Spleen (tissue), 7 donors: ENCODE measurements at regions not wholly inside any gene's neighbourhood (a gene's known extent, or its start where the extent isn't known, plus 50 kb on each side); places are given as distances from the start of the nearest gene placed in this dataset.

Experiments used
- CTCF ChIP-seq, 11 experiments: fragments of 200-600 bp in 7 of 11; fragments of 450-650 bp in 4 of 11; sonication (generic) in 4 of 11; IDR thresholded peaks in 8 of 11; conservative IDR thresholded peaks in 3 of 11; 1 replicate in 7 of 11; 2 replicates in 4 of 11; pipeline versions ENCODE4 v1.4.0 to v1.8.0; 2016 to 2021; ENCODE audit warnings: antibody characterized with exemption in 11 of 11, inconsistent platforms in 4 of 11, mild to moderate bottlenecking in 1 of 11
- POLR2A ChIP-seq, 3 donors: fragments of 450-650 bp; IDR thresholded peaks; one replicate each; pipeline ENCODE4 v1.5.1; 2017; ENCODE audit warnings: antibody characterized with exemption in 3 of 3, mild to moderate bottlenecking in 1 of 3
- POLR2AphosphoS5 ChIP-seq, 3 donors: sonication (generic); formaldehyde crosslinking; IDR thresholded peaks; one replicate each; pipeline ENCODE4 v1.5.1; 2017; ENCODE audit warnings: antibody characterized with exemption in 3 of 3
- donor health status: DM: no; HTN: no; CAD: no; lungs with moderate emphysema.
- donor health status: DM: no; HTN: no; CAD: no.
- donor health status: DM: no; HTN: no; CAD: no.

GRCh38 chr3:168197162-168197561 lies 101.4 kb upstream of the GOLIM4 start:
- TF ChIP-seq CTCF (IDR thresholded peaks at IDR 0.05 in 8 of 11, conservative IDR thresholded peaks at IDR 0.05 in 3 of 11) (no peak), POLR2A (IDR thresholded peaks at IDR 0.05) (no peak), POLR2AphosphoS5 (IDR thresholded peaks at IDR 0.05) (no peak)
